ENCODE measurements at regions not wholly inside any gene's neighbourhood (a gene's known extent, or its start where the extent isn't known, plus 50 kb on each side); places are given as distances from the start of the nearest gene placed in this dataset.

- no CpG with 5 or more reads among the region's 2 CpGs for WGBS (ENCODE audit: extremely low coverage, insufficient coverage, low lambda C conversion rate)
- Histone ChIP-seq H3K27me3 (ENCODE audit: insufficient read depth, low read length, poor library complexity) (no peaks in the 10 kb centered on the region), H3K27ac (ENCODE audit: low read depth, low read length) (no peak overlapping the region)
Observed at GRCh38 chr6:76439811-76440210, 367.3 kb upstream of the IMPG1 start.

GRCh38 chr6:76438768-76439167, 366.3 kb upstream of the IMPG1 start:
- WGBS (ENCODE audit: extremely low coverage, insufficient coverage, low lambda C conversion rate) = no CpG with 5 or more reads among the region's 1 CpG
- H3K23ac ChIP-seq (ENCODE audit: low read length) = no peak overlapping the region
- no peak overlapping the region for H3K4me2 ChIP-seq (ENCODE audit: low read length)

More at GRCh38 chr6:76439811-76440210, 367.3 kb upstream of the IMPG1 start:
- Histone ChIP-seq H3K36me3 (ENCODE audit: control insufficient read depth, insufficient read depth, low read length) (no peaks in the 10 kb centered on the region), H3K9ac (ENCODE audit: low read length) (no peak overlapping the region), H2AK5ac (ENCODE audit: low read length) (no peak overlapping the region), H3K18ac (ENCODE audit: low read length) (no peak overlapping the region), H3K56ac (ENCODE audit: low read length) (no peak overlapping the region), H4K5ac (ENCODE audit: low read length) (no peak overlapping the region), H2BK15ac (replicated peaks; ENCODE audit: low read depth) (no peak overlapping the region), H2BK120ac (ENCODE audit: low read depth, low read length) (no peak overlapping the region), H3K79me1 (ENCODE audit: low read length) (no peaks in the 10 kb centered on the region), H3K4me2 (ENCODE audit: low read length) (no peak overlapping the region), H3K4me1 (ENCODE audit: control insufficient read depth, low read depth, low read length) (peaks cover 5% of the 10 kb centered on the region), H3K4ac (ENCODE audit: low read depth, low read length) (no peak overlapping the region), H3K4me3 (ENCODE audit: low read length) (no peak overlapping the region), H2BK5ac (ENCODE audit: low read length) (no peak overlapping the region), H4K8ac (ENCODE audit: low read depth, low read length) (no peak overlapping the region), H3K23ac (ENCODE audit: low read length) (no peak overlapping the region), H3K79me2 (ENCODE audit: control insufficient read depth, insufficient read depth, low read length) (no peaks in the 10 kb centered on the region)
- peak; percentile 25 for DNase-seq

GRCh38 chr6:76435174-76435573, 362.7 kb upstream of the IMPG1 start:
- Histone ChIP-seq H3K27ac (ENCODE audit: low read depth, low read length) (no peak overlapping the region), H3K4me2 (ENCODE audit: low read length) (no peak overlapping the region), H3K23ac (ENCODE audit: low read length) (no peak overlapping the region), H3K27me3 (ENCODE audit: insufficient read depth, low read length, poor library complexity) (no peaks in the 10 kb centered on the region), H4K5ac (ENCODE audit: low read length) (no peak overlapping the region), H2AK5ac (ENCODE audit: low read length) (no peak overlapping the region), H3K79me1 (ENCODE audit: low read length) (no peaks in the 10 kb centered on the region), H3K18ac (ENCODE audit: low read length) (no peak overlapping the region), H3K9ac (ENCODE audit: low read length) (no peak overlapping the region), H3K36me3 (ENCODE audit: control insufficient read depth, insufficient read depth, low read length) (no peaks in the 10 kb centered on the region), H3K79me2 (ENCODE audit: control insufficient read depth, insufficient read depth, low read length) (no peaks in the 10 kb centered on the region), H2BK120ac (ENCODE audit: low read depth, low read length) (no peak overlapping the region), H3K4me3 (ENCODE audit: low read length) (no peak overlapping the region), H3K4me1 (ENCODE audit: control insufficient read depth, low read depth, low read length) (peaks cover 5% of the 10 kb centered on the region), H3K56ac (ENCODE audit: low read length) (no peak overlapping the region), H2BK5ac (ENCODE audit: low read length) (no peak overlapping the region), H2BK15ac (replicated peaks; ENCODE audit: low read depth) (no peak overlapping the region), H3K4ac (ENCODE audit: low read depth, low read length) (no peak overlapping the region), H4K8ac (ENCODE audit: low read depth, low read length) (no peak overlapping the region)
- WGBS (ENCODE audit: extremely low coverage, insufficient coverage, low lambda C conversion rate) = no CpG with 5 or more reads among the region's 1 CpG
- DNase-seq = peak; percentile 65

More at GRCh38 chr6:76438768-76439167, 366.3 kb upstream of the IMPG1 start:
- peak; percentile 5 for DNase-seq
- H2BK15ac ChIP-seq (replicated peaks; ENCODE audit: low read depth) = no peak overlapping the region
- H3K79me1 ChIP-seq (ENCODE audit: low read length) = no peaks in the 10 kb centered on the region
- no peaks in the 10 kb centered on the region for H3K36me3 ChIP-seq (ENCODE audit: control insufficient read depth, insufficient read depth, low read length)
- no peak overlapping the region for H2BK5ac ChIP-seq (ENCODE audit: low read length)
- H3K4me1 ChIP-seq (ENCODE audit: control insufficient read depth, low read depth, low read length) = peaks cover 5% of the 10 kb centered on the region
- no peak overlapping the region for H3K56ac ChIP-seq (ENCODE audit: low read length)
- no peak overlapping the region for H4K5ac ChIP-seq (ENCODE audit: low read length)
- H3K4me3 ChIP-seq (ENCODE audit: low read length) = no peak overlapping the region
- H3K18ac ChIP-seq (ENCODE audit: low read length) = no peak overlapping the region
- no peak overlapping the region for H3K4ac ChIP-seq (ENCODE audit: low read depth, low read length)
- H3K79me2 ChIP-seq (ENCODE audit: control insufficient read depth, insufficient read depth, low read length) = no peaks in the 10 kb centered on the region
- H4K8ac ChIP-seq (ENCODE audit: low read depth, low read length) = no peak overlapping the region
- no peaks in the 10 kb centered on the region for H3K27me3 ChIP-seq (ENCODE audit: insufficient read depth, low read length, poor library complexity)
- H2BK120ac ChIP-seq (ENCODE audit: low read depth, low read length) = no peak overlapping the region
- no peak overlapping the region for H3K9ac ChIP-seq (ENCODE audit: low read length)
- H3K27ac ChIP-seq (ENCODE audit: low read depth, low read length) = no peak overlapping the region
- no peak overlapping the region for H2AK5ac ChIP-seq (ENCODE audit: low read length)

GRCh38 chr6:76422511-76423213, 350.2 kb upstream of the IMPG1 start:
- Histone ChIP-seq H3K36me3 (ENCODE audit: control insufficient read depth, insufficient read depth, low read length) (no peaks in the 10 kb centered on the region), H2AK5ac (ENCODE audit: low read length) (no peak overlapping the region), H4K5ac (ENCODE audit: low read length) (no peak overlapping the region), H2BK120ac (ENCODE audit: low read depth, low read length) (no peak overlapping the region), H3K27ac (ENCODE audit: low read depth, low read length) (no peak overlapping the region), H3K23ac (ENCODE audit: low read length) (no peak overlapping the region), H3K18ac (ENCODE audit: low read length) (no peak overlapping the region), H3K4me1 (ENCODE audit: control insufficient read depth, low read depth, low read length) (no peaks in the 10 kb centered on the region), H4K8ac (ENCODE audit: low read depth, low read length) (no peak overlapping the region), H2BK5ac (ENCODE audit: low read length) (no peak overlapping the region), H3K79me1 (ENCODE audit: low read length) (no peaks in the 10 kb centered on the region), H3K9ac (ENCODE audit: low read length) (no peak overlapping the region), H3K4me3 (ENCODE audit: low read length) (no peak overlapping the region), H2BK15ac (replicated peaks; ENCODE audit: low read depth) (no peak overlapping the region), H3K4me2 (ENCODE audit: low read length) (no peak overlapping the region), H3K79me2 (ENCODE audit: control insufficient read depth, insufficient read depth, low read length) (no peaks in the 10 kb centered on the region), H3K56ac (ENCODE audit: low read length) (no peak overlapping the region), H3K4ac (ENCODE audit: low read depth, low read length) (no peak overlapping the region), H3K27me3 (ENCODE audit: insufficient read depth, low read length, poor library complexity) (no peaks in the 10 kb centered on the region)
- no CpG with 5 or more reads among the region's 2 CpGs for WGBS (ENCODE audit: extremely low coverage, insufficient coverage, low lambda C conversion rate)
- DNase-seq = peak; percentile 15

- Histone ChIP-seq H3K56ac (ENCODE audit: low read length) (no peak overlapping the region), H2BK15ac (replicated peaks; ENCODE audit: low read depth) (no peak overlapping the region), H3K18ac (ENCODE audit: low read length) (no peak overlapping the region), H3K79me2 (ENCODE audit: control insufficient read depth, insufficient read depth, low read length) (no peaks in the 10 kb centered on the region), H3K27ac (ENCODE audit: low read depth, low read length) (no peak overlapping the region), H3K36me3 (ENCODE audit: control insufficient read depth, insufficient read depth, low read length) (no peaks in the 10 kb centered on the region), H2BK5ac (ENCODE audit: low read length) (no peak overlapping the region), H3K9ac (ENCODE audit: low read length) (no peak overlapping the region), H4K5ac (ENCODE audit: low read length) (no peak overlapping the region), H3K4me2 (ENCODE audit: low read length) (no peak overlapping the region), H3K27me3 (ENCODE audit: insufficient read depth, low read length, poor library complexity) (no peaks in the 10 kb centered on the region), H3K4me1 (ENCODE audit: control insufficient read depth, low read depth, low read length) (no peaks in the 10 kb centered on the region), H2BK120ac (ENCODE audit: low read depth, low read length) (no peak overlapping the region), H2AK5ac (ENCODE audit: low read length) (no peak overlapping the region), H3K79me1 (ENCODE audit: low read length) (no peaks in the 10 kb centered on the region), H3K23ac (ENCODE audit: low read length) (no peak overlapping the region), H3K4ac (ENCODE audit: low read depth, low read length) (no peak overlapping the region), H3K4me3 (ENCODE audit: low read length) (no peak overlapping the region), H4K8ac (ENCODE audit: low read depth, low read length) (no peak overlapping the region)
- DNase-seq = no peak
- no CpG with 5 or more reads among the region's 2 CpGs for WGBS (ENCODE audit: extremely low coverage, insufficient coverage, low lambda C conversion rate)
Observed at GRCh38 chr6:76420094-76420493, 347.6 kb upstream of the IMPG1 start.

All from mesendoderm (in vitro differentiated cells).